Astrocyte (in vitro differentiated cells and primary cell): ENCODE measurements at regions not wholly inside any gene's neighbourhood (a gene's known extent, or its start where the extent isn't known, plus 50 kb on each side); places are given as distances from the start of the nearest gene placed in this dataset.
A peak's percentile ranks its signal among the peaks of the same experiment; 100 is the strongest.

Experiments
- DNase-seq: peaks from one replicate; pipeline ENCODE4 v3.0.0-alpha.2; 2010; ENCODE audit warnings: low read depth
- FAIRE-seq: peaks from 2 replicates; lab custom pipeline; 2011; peaks lifted over from hg19 to GRCh38; lab: Jason Lieb, UNC
- H2AFZ ChIP-seq: 2 replicates; pipeline ENCODE4 v1.6.0; 2012; ENCODE audit warnings: low read depth, low read length, inconsistent platforms
- H3K27ac ChIP-seq: 2 replicates; pipeline ENCODE4 v1.5.1; 2011; ENCODE audit warnings: low read depth, low read length, inconsistent platforms
- H3K27me3 ChIP-seq: 2 replicates; pipeline ENCODE4 v1.6.0; 2011; ENCODE audit warnings: low read length, inconsistent platforms; ENCODE audit not compliant: insufficient read depth
- H3K36me3 ChIP-seq: 2 replicates; pipeline ENCODE4 v1.5.1; 2011; ENCODE audit warnings: low read length, inconsistent platforms; ENCODE audit not compliant: insufficient read depth
- H3K4me1 ChIP-seq: 2 replicates; pipeline ENCODE4 v1.5.1; 2011; ENCODE audit warnings: low read length, inconsistent platforms; ENCODE audit not compliant: insufficient read depth
- H3K4me2 ChIP-seq: 2 replicates; pipeline ENCODE4 v1.6.0; 2012; ENCODE audit warnings: low read length, inconsistent platforms
- H3K4me3 ChIP-seq: 2 replicates; pipeline ENCODE4 v1.5.1; 2011; ENCODE audit warnings: low read depth, mild to moderate bottlenecking, low read length, inconsistent platforms; ENCODE audit not compliant: insufficient read depth
- H3K79me2 ChIP-seq: 2 replicates; pipeline ENCODE4 v1.6.0; 2012; ENCODE audit warnings: mild to moderate bottlenecking, low read length, inconsistent platforms; ENCODE audit not compliant: insufficient read depth
- H3K9ac ChIP-seq: 2 replicates; pipeline ENCODE4 v1.6.0; 2012; ENCODE audit warnings: mild to moderate bottlenecking, low read length, inconsistent platforms
- H3K9me3 ChIP-seq: 2 replicates; pipeline ENCODE4 v1.5.1; 2012; ENCODE audit warnings: low read depth, mild to moderate bottlenecking, low read length, inconsistent platforms; ENCODE audit not compliant: insufficient read depth
- H4K20me1 ChIP-seq: 2 replicates; pipeline ENCODE4 v1.6.0; 2012; ENCODE audit warnings: low read length, inconsistent platforms; ENCODE audit not compliant: insufficient read depth
- H3K27ac Mint-ChIP-seq: one replicate; pipeline ENCODE4 v1.8.0; 2021; ENCODE audit warnings: mild to moderate bottlenecking, mixed read lengths; ENCODE audit not compliant: unreplicated experiment
- H3K27me3 Mint-ChIP-seq: one replicate; pipeline ENCODE4 v1.8.0; 2021; ENCODE audit warnings: low read depth, mixed read lengths; ENCODE audit not compliant: unreplicated experiment
- H3K36me3 Mint-ChIP-seq: one replicate; pipeline ENCODE4 v1.8.0; 2021; ENCODE audit warnings: low read depth, mixed read lengths; ENCODE audit not compliant: unreplicated experiment
- H3K4me1 Mint-ChIP-seq: one replicate; pipeline ENCODE4 v1.8.0; 2021; ENCODE audit warnings: low read depth, mixed read lengths; ENCODE audit not compliant: unreplicated experiment
- H3K4me3 Mint-ChIP-seq: one replicate; pipeline ENCODE4 v1.8.0; 2021; ENCODE audit warnings: mild to moderate bottlenecking, moderate library complexity, mixed read lengths; ENCODE audit not compliant: unreplicated experiment
- H3K9me3 Mint-ChIP-seq: one replicate; pipeline ENCODE4 v1.8.0; 2021; ENCODE audit warnings: mild to moderate bottlenecking, mixed read lengths; ENCODE audit not compliant: unreplicated experiment
- CTCF ChIP-seq: IDR thresholded peaks from 2 replicates; pipeline ENCODE4 v1.5.1; 2011; ENCODE audit warnings: low read depth, mild to moderate bottlenecking, inconsistent platforms, low read length, moderate library complexity; ENCODE audit not compliant: insufficient read depth
- EZH2 ChIP-seq: IDR thresholded peaks from 2 replicates; pipeline ENCODE4 v1.6.1; 2012; ENCODE audit warnings: mild to moderate bottlenecking, low read length, inconsistent platforms; ENCODE audit not compliant: insufficient read depth

- no peak for FAIRE-seq
- H3K36me3 Mint-ChIP-seq = no peaks in the 10 kb centered on the region
- no peaks in the 10 kb centered on the region for H3K79me2 ChIP-seq
- H4K20me1 ChIP-seq = no peaks in the 10 kb centered on the region
- no peak overlapping the region for H3K27ac ChIP-seq
- H3K27me3 Mint-ChIP-seq = no peaks in the 10 kb centered on the region
- no peaks in the 10 kb centered on the region for H3K4me1 Mint-ChIP-seq
- no peaks in the 10 kb centered on the region for H3K4me1 ChIP-seq
- TF ChIP-seq CTCF (no peak), EZH2 (no peak)
- H3K9me3 Mint-ChIP-seq = no peaks in the 10 kb centered on the region
- no peaks in the 10 kb centered on the region for H3K27me3 ChIP-seq
- no peak overlapping the region for H3K27ac Mint-ChIP-seq
- no peak overlapping the region for H3K4me3 ChIP-seq
- DNase-seq = peak; percentile 30
- no peaks in the 10 kb centered on the region for H3K9me3 ChIP-seq
- H2AFZ ChIP-seq = no peak overlapping the region
- no peak overlapping the region for H3K4me2 ChIP-seq
- no peak overlapping the region for H3K9ac ChIP-seq
- H3K36me3 ChIP-seq = no peaks in the 10 kb centered on the region
- no peak overlapping the region for H3K4me3 Mint-ChIP-seq
Observed at GRCh38 chr7:85705076-85705475, 518.2 kb upstream of the SEMA3D start.

- H3K27ac ChIP-seq = no peak overlapping the region
- no peak overlapping the region for H3K4me3 Mint-ChIP-seq
- no peaks in the 10 kb centered on the region for H3K9me3 ChIP-seq
- no peaks in the 10 kb centered on the region for H3K9me3 Mint-ChIP-seq
- no peaks in the 10 kb centered on the region for H3K36me3 ChIP-seq
- no peak for FAIRE-seq
- no peak overlapping the region for H3K9ac ChIP-seq
- H3K4me1 Mint-ChIP-seq = peaks cover 2% of the 10 kb centered on the region
- no peaks in the 10 kb centered on the region for H3K27me3 Mint-ChIP-seq
- no peak for TF ChIP-seq EZH2
- no peak for TF ChIP-seq CTCF
- H3K79me2 ChIP-seq = no peaks in the 10 kb centered on the region
- no peak overlapping the region for H2AFZ ChIP-seq
- H3K4me1 ChIP-seq = no peaks in the 10 kb centered on the region
- H3K4me3 ChIP-seq = no peak overlapping the region
- no peak overlapping the region for H3K27ac Mint-ChIP-seq
- H4K20me1 ChIP-seq = no peaks in the 10 kb centered on the region
- no peaks in the 10 kb centered on the region for H3K27me3 ChIP-seq
- DNase-seq = no peak
- H3K4me2 ChIP-seq = no peak overlapping the region
- no peaks in the 10 kb centered on the region for H3K36me3 Mint-ChIP-seq
Observed at GRCh38 chr7:85703251-85704010, 516.6 kb upstream of the SEMA3D start.

GRCh38 chr7:85702348-85702747, 515.5 kb upstream of the SEMA3D start:
- Histone ChIP-seq H4K20me1 (no peaks in the 10 kb centered on the region), H3K4me1 (no peaks in the 10 kb centered on the region), H3K9ac (no peak overlapping the region), H3K4me2 (no peak overlapping the region), H3K27me3 (no peaks in the 10 kb centered on the region), H3K79me2 (no peaks in the 10 kb centered on the region), H2AFZ (no peak overlapping the region), H3K4me3 (no peak overlapping the region), H3K36me3 (no peaks in the 10 kb centered on the region), H3K27ac (no peak overlapping the region), H3K9me3 (no peaks in the 10 kb centered on the region)
- Mint-ChIP-seq H3K36me3 (no peaks in the 10 kb centered on the region), H3K4me1 (peaks cover 2% of the 10 kb centered on the region), H3K4me3 (no peak overlapping the region), H3K27me3 (no peaks in the 10 kb centered on the region), H3K27ac (no peak overlapping the region), H3K9me3 (no peaks in the 10 kb centered on the region)
- FAIRE-seq (no peak), DNase-seq (no peak)
- TF ChIP-seq EZH2 = no peak
- no peak for TF ChIP-seq CTCF
